ENCODE measurements at regions not wholly inside any gene's neighbourhood (a gene's known extent, or its start where the extent isn't known, plus 50 kb on each side); places are given as distances from the start of the nearest gene placed in this dataset.

- ATAC-seq (ENCODE audit: low FRiP score in 2 of 2), result no peak
Measured at GRCh38 chr1:30412241-30413110, 310.9 kb downstream of the MATN1 start.

GRCh38 chr1:30411206-30411605, 312.2 kb downstream of the MATN1 start:
- Histone ChIP-seq H3K27ac (no peak overlapping the region), H3K36me3 (no peaks in the 10 kb centered on the region), H3K27me3 (no peaks in the 10 kb centered on the region), H3K9me3 (no peaks in the 10 kb centered on the region), H3K4me1 (no peaks in the 10 kb centered on the region), H3K4me3 (no peak overlapping the region)
- no peak for ATAC-seq (ENCODE audit: low FRiP score in 2 of 2)
- 80 to 82% methylated on average over 9 of the region's 9 CpGs for WGBS, 2 donors
- no peak for TF ChIP-seq POLR2A (IDR thresholded peaks at IDR 0.05)
- TF ChIP-seq EP300 (IDR thresholded peaks at IDR 0.05), result no peak
- TF ChIP-seq POLR2AphosphoS5 (IDR thresholded peaks at IDR 0.05), result no peak
- TF ChIP-seq CTCF (IDR thresholded peaks at IDR 0.05), result no peak
- DNase-seq, result no peak

More at GRCh38 chr1:30412241-30413110, 310.9 kb downstream of the MATN1 start:
- Histone ChIP-seq H3K4me3 (no peak overlapping the region), H3K4me1 (no peaks in the 10 kb centered on the region), H3K27me3 (no peaks in the 10 kb centered on the region), H3K36me3 (no peaks in the 10 kb centered on the region), H3K27ac (no peak overlapping the region), H3K9me3 (no peaks in the 10 kb centered on the region)
- no peak for DNase-seq
- TF ChIP-seq CTCF (IDR thresholded peaks at IDR 0.05) (no peak), POLR2A (IDR thresholded peaks at IDR 0.05) (no peak), EP300 (IDR thresholded peaks at IDR 0.05) (no peak), POLR2AphosphoS5 (IDR thresholded peaks at IDR 0.05) (no peak)
- WGBS, 2 donors, result 62 to 64% methylated on average over 10 to 13 of the region's 13 CpGs

- no peak overlapping the region for H3K4me3 ChIP-seq
- no peaks in the 10 kb centered on the region for H3K27me3 ChIP-seq
- 75 to 83% methylated on average over 5 to 9 of the region's 9 CpGs for WGBS, 2 donors
- DNase-seq, result no peak
- no peaks in the 10 kb centered on the region for H3K4me1 ChIP-seq
- H3K9me3 ChIP-seq, result no peaks in the 10 kb centered on the region
- no peak overlapping the region for H3K27ac ChIP-seq
- no peak for TF ChIP-seq CTCF (IDR thresholded peaks at IDR 0.05)
- TF ChIP-seq POLR2A (IDR thresholded peaks at IDR 0.05), result no peak
- TF ChIP-seq EP300 (IDR thresholded peaks at IDR 0.05), result no peak
- no peak for TF ChIP-seq POLR2AphosphoS5 (IDR thresholded peaks at IDR 0.05)
- no peaks in the 10 kb centered on the region for H3K36me3 ChIP-seq
- no peak for ATAC-seq (ENCODE audit: low FRiP score in 2 of 2)
Measured at GRCh38 chr1:30410153-30410851, 313.1 kb downstream of the MATN1 start.

- Histone ChIP-seq H3K27ac (no peak overlapping the region), H3K4me3 (no peak overlapping the region), H3K4me1 (no peaks in the 10 kb centered on the region), H3K36me3 (no peaks in the 10 kb centered on the region), H3K9me3 (no peaks in the 10 kb centered on the region), H3K27me3 (no peaks in the 10 kb centered on the region)
- no peak for ATAC-seq (ENCODE audit: low FRiP score in 2 of 2)
- no peak for DNase-seq
- no peak for TF ChIP-seq POLR2AphosphoS5 (IDR thresholded peaks at IDR 0.05)
- no peak for TF ChIP-seq POLR2A (IDR thresholded peaks at IDR 0.05)
- TF ChIP-seq EP300 (IDR thresholded peaks at IDR 0.05), result no peak
- no peak for TF ChIP-seq CTCF (IDR thresholded peaks at IDR 0.05)
- 78 to 81% methylated on average over 5 of the region's 5 CpGs for WGBS, 2 donors
Measured at GRCh38 chr1:30409476-30410152, 313.8 kb downstream of the MATN1 start.

Measured in upper lobe of left lung (tissue), 6 donors.